ENCODE measurements at regions not wholly inside any gene's neighbourhood (a gene's known extent, or its start where the extent isn't known, plus 50 kb on each side); places are given as distances from the start of the nearest gene placed in this dataset.

DNA sequence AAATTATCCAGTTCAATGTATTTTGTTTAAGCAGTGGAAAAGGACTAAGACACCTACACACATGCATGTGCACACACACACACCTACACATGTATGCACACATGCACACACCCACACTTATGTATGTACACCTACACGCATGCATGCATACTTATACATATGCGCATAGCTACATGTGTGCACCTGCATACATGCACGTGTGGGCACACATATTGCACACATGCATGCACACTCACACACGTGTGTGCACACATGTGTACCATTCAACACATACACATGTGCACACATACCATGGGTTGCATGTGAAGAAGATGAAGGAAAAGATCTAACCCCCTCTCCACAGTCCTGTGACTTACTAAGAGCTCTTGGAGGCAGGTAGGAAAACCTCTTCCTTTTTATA, 122.0 kb upstream of the MAFB start:
- TF ChIP-seq PAX5 (IDR thresholded peaks at IDR 0.05; ENCODE audit: insufficient read depth, low read length, severe bottlenecking) (no peak), POLR2AphosphoS5 (IDR thresholded peaks at IDR 0.05; ENCODE audit: low read depth, low read length) (no peak), POLR2A (IDR thresholded peaks at IDR 0.05; ENCODE audit: low read depth, low read length) (no peak), POU2F2 (IDR thresholded peaks at IDR 0.05; ENCODE audit: low read depth, low read length) (no peak), SPI1 (IDR thresholded peaks at IDR 0.05; ENCODE audit: low read depth, low read length) (no peak), TAF1 (IDR thresholded peaks at IDR 0.05; ENCODE audit: low read depth, low read length) (no peak)
- FAIRE-seq (no peak), DNase-seq (ENCODE audit: insufficient read length, low spot score) (no peak)

DNA sequence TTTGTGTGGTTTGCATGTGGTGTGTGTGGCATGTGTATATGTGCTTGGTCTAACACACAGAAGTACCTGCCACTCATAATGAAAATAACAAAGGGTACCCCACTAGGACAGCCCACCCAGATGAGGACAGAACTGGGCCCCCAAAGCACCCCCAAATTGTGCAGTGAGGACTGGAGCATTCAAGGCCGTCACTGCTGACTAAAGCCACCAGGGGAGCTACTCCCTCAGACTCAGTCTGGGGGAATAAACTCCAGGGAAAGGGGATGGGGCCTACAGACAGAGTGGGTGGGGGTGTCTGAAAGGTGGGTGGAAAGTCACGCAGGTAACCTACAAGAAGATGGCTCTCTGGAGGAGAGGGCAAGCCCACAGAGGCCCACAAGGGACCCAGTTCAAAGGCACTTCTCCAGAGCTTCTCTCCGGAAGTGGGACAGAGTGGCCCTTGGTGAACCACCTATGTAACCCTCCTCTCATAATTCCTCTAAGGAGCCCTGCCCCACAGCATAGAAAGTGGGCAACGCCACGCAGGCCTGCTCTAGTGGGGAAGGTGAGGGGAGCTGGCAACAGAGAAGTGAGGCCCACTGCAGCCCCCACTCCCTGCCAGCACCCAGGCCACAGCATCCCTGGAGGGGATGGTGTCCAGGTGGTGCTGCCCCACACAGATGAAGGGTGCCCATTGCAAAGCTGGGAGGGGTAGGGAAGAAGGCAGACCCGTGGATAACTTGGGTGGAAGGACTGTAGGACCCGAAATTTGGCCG, 122.8 kb upstream of the MAFB start:
- TF ChIP-seq POU2F2 (IDR thresholded peaks at IDR 0.05; ENCODE audit: low read depth, low read length) (no peak), POLR2AphosphoS5 (IDR thresholded peaks at IDR 0.05; ENCODE audit: low read depth, low read length) (no peak), SPI1 (IDR thresholded peaks at IDR 0.05; ENCODE audit: low read depth, low read length) (no peak), POLR2A (IDR thresholded peaks at IDR 0.05; ENCODE audit: low read depth, low read length) (no peak), TAF1 (IDR thresholded peaks at IDR 0.05; ENCODE audit: low read depth, low read length) (no peak), PAX5 (IDR thresholded peaks at IDR 0.05; ENCODE audit: insufficient read depth, low read length, severe bottlenecking) (no peak)
- DNase-seq (ENCODE audit: insufficient read length, low spot score) (no peak), FAIRE-seq (no peak)

- TF ChIP-seq PAX5 (IDR thresholded peaks at IDR 0.05; ENCODE audit: insufficient read depth, low read length, severe bottlenecking) (no peak), SPI1 (IDR thresholded peaks at IDR 0.05; ENCODE audit: low read depth, low read length) (no peak), POLR2AphosphoS5 (IDR thresholded peaks at IDR 0.05; ENCODE audit: low read depth, low read length) (no peak), POLR2A (IDR thresholded peaks at IDR 0.05; ENCODE audit: low read depth, low read length) (no peak), TAF1 (IDR thresholded peaks at IDR 0.05; ENCODE audit: low read depth, low read length) (no peak), POU2F2 (IDR thresholded peaks at IDR 0.05; ENCODE audit: low read depth, low read length) (no peak)
- no peak for DNase-seq (ENCODE audit: insufficient read length, low spot score)
- no peak for FAIRE-seq
These were observed 123.4 kb upstream of the MAFB start for GRCh38 chr20:40812415-40812925.

DNA sequence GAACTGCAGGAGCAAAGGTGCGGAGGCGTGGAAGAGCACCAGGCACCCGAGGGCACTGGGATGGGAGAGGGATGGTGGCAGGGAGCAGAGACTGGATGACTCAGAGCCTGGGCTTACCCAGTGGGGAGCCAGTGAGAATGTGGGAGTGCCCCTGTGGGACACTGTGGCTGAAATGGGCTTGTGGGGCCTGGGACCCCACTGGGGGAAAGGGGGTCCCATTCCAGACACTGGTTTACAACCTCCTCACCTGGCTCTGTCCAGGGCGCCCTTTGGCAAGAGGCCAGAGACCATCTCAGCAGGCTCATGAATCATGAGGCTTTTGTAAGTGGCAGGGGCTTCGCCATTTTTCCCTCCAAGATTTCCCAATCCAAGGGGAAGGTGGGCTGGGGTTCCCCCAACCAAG, 124.0 kb upstream of the MAFB start:
- FAIRE-seq (no peak), DNase-seq (ENCODE audit: insufficient read length, low spot score) (no peak)
- TF ChIP-seq PAX5 (IDR thresholded peaks at IDR 0.05; ENCODE audit: insufficient read depth, low read length, severe bottlenecking) (no peak), SPI1 (IDR thresholded peaks at IDR 0.05; ENCODE audit: low read depth, low read length) (no peak), POU2F2 (IDR thresholded peaks at IDR 0.05; ENCODE audit: low read depth, low read length) (no peak), TAF1 (IDR thresholded peaks at IDR 0.05; ENCODE audit: low read depth, low read length) (no peak), POLR2A (IDR thresholded peaks at IDR 0.05; ENCODE audit: low read depth, low read length) (no peak), POLR2AphosphoS5 (IDR thresholded peaks at IDR 0.05; ENCODE audit: low read depth, low read length) (no peak)

- FAIRE-seq (no peak), DNase-seq (ENCODE audit: insufficient read length, low spot score) (no peak)
- TF ChIP-seq POU2F2 (IDR thresholded peaks at IDR 0.05; ENCODE audit: low read depth, low read length) (no peak), TAF1 (IDR thresholded peaks at IDR 0.05; ENCODE audit: low read depth, low read length) (no peak), PAX5 (IDR thresholded peaks at IDR 0.05; ENCODE audit: insufficient read depth, low read length, severe bottlenecking) (no peak), POLR2A (IDR thresholded peaks at IDR 0.05; ENCODE audit: low read depth, low read length) (no peak), POLR2AphosphoS5 (IDR thresholded peaks at IDR 0.05; ENCODE audit: low read depth, low read length) (no peak), SPI1 (IDR thresholded peaks at IDR 0.05; ENCODE audit: low read depth, low read length) (no peak)
These were observed 124.9 kb upstream of the MAFB start for GRCh38 chr20:40813708-40814630.

DNA sequence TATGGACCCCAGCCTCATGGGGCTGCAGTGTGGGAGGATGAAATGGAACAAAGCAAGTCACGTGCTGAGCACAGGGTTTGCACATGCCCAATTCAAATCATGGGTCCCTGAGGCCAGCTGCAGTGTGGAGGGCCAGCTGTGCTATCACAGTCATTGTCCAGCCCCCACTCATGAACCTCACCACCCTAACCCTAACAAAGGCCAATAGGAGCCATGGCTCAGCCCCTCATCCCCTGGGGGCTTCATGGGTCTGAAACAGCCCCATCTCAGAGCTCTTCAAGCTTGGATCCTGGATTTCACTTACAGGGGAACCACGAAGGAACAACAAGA, 125.6 kb upstream of the MAFB start:
- FAIRE-seq (no peak), DNase-seq (ENCODE audit: insufficient read length, low spot score) (no peak)
- TF ChIP-seq POLR2AphosphoS5 (IDR thresholded peaks at IDR 0.05; ENCODE audit: low read depth, low read length): no peak
- no peak for TF ChIP-seq TAF1 (IDR thresholded peaks at IDR 0.05; ENCODE audit: low read depth, low read length)
- no peak for TF ChIP-seq PAX5 (IDR thresholded peaks at IDR 0.05; ENCODE audit: insufficient read depth, low read length, severe bottlenecking)
- TF ChIP-seq POLR2A (IDR thresholded peaks at IDR 0.05; ENCODE audit: low read depth, low read length): no peak
- TF ChIP-seq SPI1 (IDR thresholded peaks at IDR 0.05; ENCODE audit: low read depth, low read length): no peak

DNA sequence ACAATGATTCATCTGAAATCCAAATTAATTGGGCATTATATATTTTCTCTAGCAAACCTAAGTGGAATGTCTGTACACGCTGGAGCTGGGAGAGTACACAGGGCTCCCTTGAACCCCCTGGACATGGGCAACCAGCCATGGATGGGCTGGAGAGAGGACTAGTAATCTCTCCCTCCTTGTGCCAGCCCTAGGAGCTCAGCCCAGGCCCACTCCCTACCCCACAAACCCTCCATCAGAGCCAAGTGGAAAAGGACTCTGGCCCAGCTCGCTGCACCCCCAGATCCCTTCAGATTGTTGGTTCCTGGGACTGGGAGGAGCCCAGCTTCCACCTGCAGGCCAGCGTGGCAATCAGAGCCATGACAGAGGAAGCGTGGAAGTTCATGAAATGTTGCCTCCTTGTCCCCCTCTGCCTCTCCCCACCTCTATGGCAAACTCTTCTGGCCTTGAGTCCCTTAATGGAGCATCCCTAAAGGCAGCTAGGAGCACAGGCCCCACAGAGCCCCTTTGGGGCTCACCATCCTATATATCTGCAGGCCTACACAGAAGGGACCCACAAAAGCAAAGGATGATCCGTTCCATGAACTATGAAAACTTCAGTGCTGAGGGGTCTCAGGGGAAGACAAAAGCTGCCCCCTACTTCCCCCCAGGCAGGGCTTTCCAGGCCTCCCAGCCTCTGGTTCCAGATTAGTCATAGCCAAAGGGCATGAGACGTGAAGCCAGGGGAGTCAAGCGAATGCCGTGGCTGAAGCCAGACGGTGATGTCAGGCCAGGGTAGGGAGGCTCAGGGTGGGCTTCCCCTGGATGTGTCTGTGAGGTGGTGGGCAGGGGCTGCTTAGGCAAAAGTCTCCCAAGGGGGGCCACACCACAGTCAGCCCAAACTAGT, 126.4 kb upstream of the MAFB start:
- TF ChIP-seq TAF1 (IDR thresholded peaks at IDR 0.05; ENCODE audit: low read depth, low read length): no peak
- TF ChIP-seq SPI1 (IDR thresholded peaks at IDR 0.05; ENCODE audit: low read depth, low read length): no peak
- FAIRE-seq (no peak), DNase-seq (ENCODE audit: insufficient read length, low spot score) (no peak)

GRCh38 chr20:40816039-40816352, 127.0 kb upstream of the MAFB start:
- FAIRE-seq: no peak
- TF ChIP-seq POLR2A (IDR thresholded peaks at IDR 0.05; ENCODE audit: low read depth, low read length) (no peak), TAF1 (IDR thresholded peaks at IDR 0.05; ENCODE audit: low read depth, low read length) (no peak), PAX5 (IDR thresholded peaks at IDR 0.05; ENCODE audit: insufficient read depth, low read length, severe bottlenecking) (no peak), SPI1 (IDR thresholded peaks at IDR 0.05; ENCODE audit: low read depth, low read length) (no peak), POLR2AphosphoS5 (IDR thresholded peaks at IDR 0.05; ENCODE audit: low read depth, low read length) (no peak), POU2F2 (IDR thresholded peaks at IDR 0.05; ENCODE audit: low read depth, low read length) (no peak)
- DNase-seq (ENCODE audit: insufficient read length, low spot score): no peak

DNA sequence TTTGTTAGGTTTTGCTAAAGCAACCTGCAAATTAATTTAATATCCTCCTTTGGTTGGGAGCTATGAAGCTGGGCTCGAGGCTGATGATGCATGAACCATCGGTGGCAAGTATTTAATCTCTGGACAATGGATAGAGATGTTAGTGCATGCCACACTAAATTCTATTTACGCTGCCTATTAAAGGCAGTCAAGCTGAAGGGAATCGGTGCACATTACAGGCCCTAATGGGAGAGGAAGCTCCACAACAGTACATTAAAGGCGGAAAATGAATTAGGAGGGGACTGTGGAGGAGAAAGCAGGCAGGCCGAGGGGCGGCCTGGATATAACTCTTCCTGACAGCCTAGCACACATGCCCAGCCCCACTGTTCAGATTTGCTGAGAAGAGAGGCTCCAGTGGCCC, 132.4 kb upstream of the MAFB start:
- DNase-seq (ENCODE audit: insufficient read length, low spot score): no peak
- TF ChIP-seq TAF1 (IDR thresholded peaks at IDR 0.05; ENCODE audit: low read depth, low read length) (no peak), POLR2A (IDR thresholded peaks at IDR 0.05; ENCODE audit: low read depth, low read length) (no peak), SPI1 (IDR thresholded peaks at IDR 0.05; ENCODE audit: low read depth, low read length) (no peak), POU2F2 (IDR thresholded peaks at IDR 0.05; ENCODE audit: low read depth, low read length) (no peak), POLR2AphosphoS5 (IDR thresholded peaks at IDR 0.05; ENCODE audit: low read depth, low read length) (no peak), PAX5 (IDR thresholded peaks at IDR 0.05; ENCODE audit: insufficient read depth, low read length, severe bottlenecking) (no peak)

More for the DNA sequence above, 132.4 kb upstream of the MAFB start:
- FAIRE-seq: no peak
